Ishikawa (cell line): ENCODE measurements at regions not wholly inside any gene's neighbourhood (a gene's known extent, or its start where the extent isn't known, plus 50 kb on each side); places are given as distances from the start of the nearest gene placed in this dataset.

ENCODE experiments used
- CEBPB ChIP-seq: IDR thresholded peaks from 2 replicates; pipeline ENCODE4 v1.6.1; 2012
- EP300 ChIP-seq: IDR thresholded peaks from 2 replicates; pipeline ENCODE4 v1.6.1; 2012; ENCODE audit warnings: borderline replicate concordance
- YY1 ChIP-seq: IDR thresholded peaks from 2 replicates; pipeline ENCODE4 v1.6.1; 2012; ENCODE audit warnings: low read depth

DNA sequence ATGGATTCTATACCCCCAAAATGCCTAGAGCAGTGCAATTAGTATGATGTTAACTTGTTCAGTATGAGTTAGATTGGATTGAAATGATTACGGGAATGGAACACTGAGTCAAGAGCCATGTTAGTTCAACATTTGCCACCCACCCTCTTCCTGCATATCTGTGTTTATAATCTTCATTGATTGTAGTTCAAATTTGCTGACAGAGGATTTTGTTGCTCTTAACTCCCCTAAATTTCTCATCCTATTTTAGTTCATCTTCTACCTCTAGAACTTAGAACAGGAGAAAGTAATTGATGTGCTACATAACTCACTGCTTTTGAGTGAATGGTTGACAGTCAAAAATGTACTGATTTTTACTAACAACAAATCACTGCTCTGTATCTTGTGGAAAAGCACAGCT lies 673.5 kb upstream of the NRXN1 start:
- no peak for TF ChIP-seq EP300
- TF ChIP-seq YY1, result no peak
- no peak for TF ChIP-seq CEBPB
